Activated CD8-positive, alpha-beta T cell treated with anti-CD3 and anti-CD28 coated beads for 36 hours (primary cell): ENCODE measurements at regions not wholly inside any gene's neighbourhood (a gene's known extent, or its start where the extent isn't known, plus 50 kb on each side); places are given as distances from the start of the nearest gene placed in this dataset.

ENCODE experiments used
- ATAC-seq: fragments of 200-7000 bp; cut with Tn5 transposase; one replicate; pipeline ENCODE4 v1.10.0; 2021; ENCODE audit warnings: mild to moderate bottlenecking, moderate library complexity
- CTCF ChIA-PET: fragments of 350-600 bp; sonication (Branson Sonifier 250); formaldehyde crosslinking; loops from one replicate; lab custom pipeline; 2021; ENCODE audit warnings: antibody characterized with exemption; lab: Charles Lee
- POLR2A ChIA-PET: fragments of 350-600 bp; sonication (Branson Sonifier 250); formaldehyde crosslinking; loops from one replicate; lab custom pipeline; 2021; ENCODE audit warnings: antibody characterized with exemption; lab: Charles Lee
- DNase-seq: peaks from one replicate; pipeline ENCODE4 v3.0.0-alpha.2; 2020
- H3K27ac Mint-ChIP-seq: one replicate; pipeline ENCODE4 v1.8.0; 2021; ENCODE audit warnings: mild to moderate bottlenecking, mixed read lengths
- H3K27me3 Mint-ChIP-seq: one replicate; pipeline ENCODE4 v1.8.0; 2021; ENCODE audit warnings: mixed read lengths
- H3K36me3 Mint-ChIP-seq: one replicate; pipeline ENCODE4 v1.8.0; 2021; ENCODE audit warnings: low read depth, mixed read lengths
- H3K4me1 Mint-ChIP-seq: one replicate; pipeline ENCODE4 v1.8.0; 2021; ENCODE audit warnings: low read depth, mixed read lengths
- H3K4me3 Mint-ChIP-seq: one replicate; pipeline ENCODE4 v1.8.0; 2021; ENCODE audit warnings: mild to moderate bottlenecking, moderate library complexity, mixed read lengths
- H3K9me3 Mint-ChIP-seq: one replicate; pipeline ENCODE4 v1.8.0; 2021; ENCODE audit warnings: mixed read lengths
- intact Hi-C: fragments of 100-400 bp; cut with micrococcal nuclease; formaldehyde crosslinking; loops from one replicate; pipeline ENCODE4 v1.10.0; 2022
- TF ChIP-seq, protein P1 (sequence below): fragments of 200-600 bp; IDR thresholded peaks from one replicate; pipeline ENCODE4 v1.8.0; 2022; ENCODE audit warnings: antibody characterized with exemption, mild to moderate bottlenecking

DNA sequence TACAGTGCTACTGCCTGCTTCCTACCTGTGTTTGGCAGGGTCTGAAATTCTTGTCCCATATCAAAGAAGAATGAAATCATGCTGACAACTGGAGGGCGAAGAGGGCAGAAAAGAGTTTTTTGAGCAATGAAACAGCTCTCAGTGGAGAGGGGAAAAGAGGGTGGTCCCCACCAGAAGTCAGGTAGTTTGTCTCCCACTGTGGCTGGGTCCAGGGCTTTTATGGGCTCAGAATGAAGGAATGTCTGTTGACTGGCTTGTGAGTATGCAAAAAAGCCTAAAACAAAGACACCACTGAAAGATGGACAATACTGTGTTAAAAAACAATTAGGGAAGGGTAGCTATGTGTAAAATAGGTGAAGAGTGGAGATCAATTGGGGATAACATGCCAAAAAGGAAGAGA lies 115.0 kb downstream of the ADAM29 start:
- Mint-ChIP-seq H3K27ac (no peak overlapping the region), H3K27me3 (no peaks in the 10 kb centered on the region), H3K36me3 (no peaks in the 10 kb centered on the region), H3K9me3 (peaks cover 8% of the 10 kb centered on the region), H3K4me3 (no peak overlapping the region), H3K4me1 (no peaks in the 10 kb centered on the region)
- ATAC-seq (no peak), DNase-seq (no peak)
- ChIA-PET CTCF (no interaction called here), POLR2A (no interaction called here)
- intact Hi-C loops: no loop called here
- TF ChIP-seq, protein P1, sequence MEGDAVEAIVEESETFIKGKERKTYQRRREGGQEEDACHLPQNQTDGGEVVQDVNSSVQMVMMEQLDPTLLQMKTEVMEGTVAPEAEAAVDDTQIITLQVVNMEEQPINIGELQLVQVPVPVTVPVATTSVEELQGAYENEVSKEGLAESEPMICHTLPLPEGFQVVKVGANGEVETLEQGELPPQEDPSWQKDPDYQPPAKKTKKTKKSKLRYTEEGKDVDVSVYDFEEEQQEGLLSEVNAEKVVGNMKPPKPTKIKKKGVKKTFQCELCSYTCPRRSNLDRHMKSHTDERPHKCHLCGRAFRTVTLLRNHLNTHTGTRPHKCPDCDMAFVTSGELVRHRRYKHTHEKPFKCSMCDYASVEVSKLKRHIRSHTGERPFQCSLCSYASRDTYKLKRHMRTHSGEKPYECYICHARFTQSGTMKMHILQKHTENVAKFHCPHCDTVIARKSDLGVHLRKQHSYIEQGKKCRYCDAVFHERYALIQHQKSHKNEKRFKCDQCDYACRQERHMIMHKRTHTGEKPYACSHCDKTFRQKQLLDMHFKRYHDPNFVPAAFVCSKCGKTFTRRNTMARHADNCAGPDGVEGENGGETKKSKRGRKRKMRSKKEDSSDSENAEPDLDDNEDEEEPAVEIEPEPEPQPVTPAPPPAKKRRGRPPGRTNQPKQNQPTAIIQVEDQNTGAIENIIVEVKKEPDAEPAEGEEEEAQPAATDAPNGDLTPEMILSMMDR: no peak

DNA sequence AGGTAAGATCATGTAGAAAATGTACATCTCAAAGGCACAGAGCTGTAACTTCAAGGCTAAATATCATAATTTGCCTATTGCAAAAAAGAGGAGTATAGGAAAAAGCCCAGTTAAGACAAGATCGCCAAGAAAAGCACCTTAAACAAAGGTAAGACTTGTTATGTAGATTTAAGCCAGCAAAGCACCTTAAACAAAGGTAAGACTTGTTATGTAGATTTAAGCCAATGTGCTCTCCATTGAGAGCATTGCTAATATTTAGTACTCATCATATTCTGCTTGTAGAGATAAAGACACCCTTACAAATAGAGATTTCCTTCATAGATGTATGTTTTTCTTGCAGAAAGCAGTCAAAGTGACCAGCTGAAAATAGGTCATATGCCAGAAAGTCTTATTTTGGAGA lies 115.8 kb downstream of the ADAM29 start:
- TF ChIP-seq, protein P1: no peak
- no peak for DNase-seq
- CTCF ChIA-PET: no interaction called here
- Mint-ChIP-seq H3K4me1 (no peaks in the 10 kb centered on the region), H3K4me3 (no peak overlapping the region), H3K36me3 (no peaks in the 10 kb centered on the region), H3K9me3 (peaks cover 5% of the 10 kb centered on the region), H3K27me3 (no peaks in the 10 kb centered on the region), H3K27ac (no peak overlapping the region)
- POLR2A ChIA-PET: no interaction called here
- ATAC-seq: no peak
- intact Hi-C loops: no loop called here

DNA sequence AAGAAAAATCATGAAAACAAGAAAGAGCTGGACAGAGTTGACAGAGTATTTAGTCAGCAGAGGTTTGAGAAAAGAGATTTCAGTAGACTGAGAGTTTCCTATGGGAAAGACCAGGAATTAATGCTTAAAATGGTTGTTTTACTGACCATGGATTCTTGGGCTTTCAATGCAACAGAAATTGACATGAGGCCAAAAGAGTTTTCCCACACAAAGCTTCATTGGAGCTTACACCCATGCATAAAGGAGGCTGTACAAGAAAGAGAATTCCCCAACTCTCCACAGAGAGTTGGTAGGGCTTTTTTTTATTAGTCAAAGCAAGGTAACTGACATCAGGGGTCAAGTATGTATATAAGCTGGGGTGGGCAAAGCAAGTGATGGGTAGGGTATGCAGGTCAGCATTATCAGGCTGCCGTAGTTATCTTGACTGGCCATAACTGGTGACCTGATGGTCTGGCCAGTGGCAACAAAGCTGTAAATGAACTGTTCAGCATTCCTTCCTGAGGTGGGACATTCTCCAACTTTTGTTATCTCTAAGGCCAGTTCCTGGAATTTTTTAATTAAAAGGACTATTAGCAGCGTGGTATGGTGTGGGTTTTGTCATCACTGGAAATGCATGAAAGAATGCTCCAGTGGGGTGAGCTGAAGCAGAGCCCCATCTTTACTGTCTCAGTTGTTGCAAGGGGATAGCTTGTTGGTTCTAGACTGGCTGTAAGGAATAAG lies 117.0 kb downstream of the ADAM29 start:
- H3K27me3 Mint-ChIP-seq: no peaks in the 10 kb centered on the region
- intact Hi-C loops: no loop called here
- ATAC-seq: no peak

DNA sequence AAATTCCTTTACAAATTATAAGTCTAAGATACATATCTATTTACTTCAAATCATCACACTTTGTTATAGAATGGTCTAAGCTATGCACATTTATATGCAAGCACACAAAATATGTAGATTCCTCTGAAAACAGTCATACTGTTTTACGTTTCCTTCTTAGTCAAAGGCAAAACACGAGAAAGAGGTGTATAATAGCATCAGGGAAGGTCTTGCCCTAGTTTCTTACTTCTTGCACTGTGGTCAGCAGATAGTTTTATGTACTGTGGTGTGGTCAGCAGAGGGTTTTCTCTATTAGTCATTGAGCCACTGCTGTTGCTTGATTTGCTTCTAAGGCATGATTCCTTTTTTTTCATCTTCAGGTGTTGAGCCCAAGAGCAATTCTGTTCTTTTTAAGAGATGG lies 117.7 kb downstream of the ADAM29 start:
- H3K9me3 Mint-ChIP-seq: peaks cover 3% of the 10 kb centered on the region
- no peaks in the 10 kb centered on the region for H3K36me3 Mint-ChIP-seq
- no peak overlapping the region for H3K27ac Mint-ChIP-seq
- POLR2A ChIA-PET: no interaction called here
- CTCF ChIA-PET: no interaction called here
- no peaks in the 10 kb centered on the region for H3K27me3 Mint-ChIP-seq
- no peak overlapping the region for H3K4me3 Mint-ChIP-seq
- intact Hi-C loops: no loop called here
- ATAC-seq (no peak), DNase-seq (no peak)
- TF ChIP-seq, protein P1: no peak
- H3K4me1 Mint-ChIP-seq: no peaks in the 10 kb centered on the region

More for the DNA sequence above, 117.0 kb downstream of the ADAM29 start:
- Mint-ChIP-seq H3K27ac (no peak overlapping the region), H3K4me1 (no peaks in the 10 kb centered on the region), H3K9me3 (peaks cover 3% of the 10 kb centered on the region), H3K4me3 (no peak overlapping the region), H3K36me3 (no peaks in the 10 kb centered on the region)
- POLR2A ChIA-PET: no interaction called here
- no peak for DNase-seq
- TF ChIP-seq, protein P1: no peak
- CTCF ChIA-PET: no interaction called here

DNA sequence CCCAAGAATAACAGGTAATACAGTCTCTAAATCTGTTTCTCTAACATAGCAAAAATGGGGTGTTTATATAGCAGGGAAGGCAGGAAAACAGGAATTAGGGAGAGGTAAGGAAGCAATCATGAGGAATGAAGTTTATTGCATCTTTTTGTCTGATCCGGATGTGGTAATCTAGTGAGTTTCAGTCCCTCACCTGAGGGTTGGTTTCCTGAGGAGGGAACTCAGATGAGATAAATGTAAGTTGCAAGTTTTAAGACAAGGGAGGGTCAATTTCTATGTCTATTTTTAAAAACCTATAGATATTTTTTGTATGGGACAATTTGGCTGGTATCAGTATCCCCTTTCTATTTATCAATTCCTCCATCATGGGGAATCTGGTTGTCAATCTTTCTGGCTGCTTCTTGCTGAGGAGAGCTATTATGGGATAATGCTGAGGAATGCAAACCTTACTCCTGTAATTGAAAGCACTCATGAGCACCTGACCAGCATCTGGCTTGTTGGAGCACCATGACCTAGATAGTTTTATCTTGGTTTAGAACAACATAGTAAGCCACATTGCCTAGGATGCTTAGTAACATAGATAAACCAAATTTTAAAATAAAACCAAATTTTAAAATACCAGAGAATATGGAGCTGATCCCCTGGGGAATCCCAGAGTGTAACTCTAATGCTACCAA lies 130.1 kb downstream of the ADAM29 start:
- no peak for ATAC-seq
- POLR2A ChIA-PET: no interaction called here
- CTCF ChIA-PET: no interaction called here
- intact Hi-C loops: no loop called here
- peaks cover 5% of the 10 kb centered on the region for H3K9me3 Mint-ChIP-seq
- H3K4me1 Mint-ChIP-seq: no peaks in the 10 kb centered on the region
- no peak overlapping the region for H3K27ac Mint-ChIP-seq
- no peaks in the 10 kb centered on the region for H3K27me3 Mint-ChIP-seq
- DNase-seq: no peak
- no peaks in the 10 kb centered on the region for H3K36me3 Mint-ChIP-seq
- no peak overlapping the region for H3K4me3 Mint-ChIP-seq
- TF ChIP-seq, protein P1: no peak
